Adrenal gland (tissue), 9 donors: ENCODE measurements at regions not wholly inside any gene's neighbourhood (a gene's known extent, or its start where the extent isn't known, plus 50 kb on each side); places are given as distances from the start of the nearest gene placed in this dataset.

Experiments
- DNase-seq, 7 donors: peaks; one replicate each; pipeline ENCODE4 v3.0.0-alpha.2; 2019 to 2020
- H3K27ac ChIP-seq, 5 donors: fragments of 200-600 bp; sonication (generic) in 4 of 5; 1 replicate in 3 of 5; 2 replicates in 2 of 5; pipeline versions ENCODE4 v1.5.1 to v1.8.0; 2016 to 2020; ENCODE audit warnings: mild to moderate bottlenecking in 1 of 5
- H3K27me3 ChIP-seq: fragments of 200-600 bp; 2 replicates; pipeline ENCODE4 v1.8.0; 2021
- H3K36me3 ChIP-seq, 2 donors: fragments of 200-600 bp; replicated peaks in 1 of 2; 1 replicate in 1 of 2; 2 replicates in 1 of 2; pipeline versions ENCODE4 v1.5.1 to v1.8.0; 2018 to 2022
- H3K4me1 ChIP-seq, 2 donors: fragments of 200-600 bp; replicated peaks in 1 of 2; 1 replicate in 1 of 2; 2 replicates in 1 of 2; pipeline versions ENCODE4 v1.5.1 to v1.8.0; 2018 to 2021
- H3K4me3 ChIP-seq, 4 donors: fragments of 200-600 bp; sonication (generic) in 3 of 4; one replicate each; pipeline ENCODE4 v1.5.1; 2016 to 2018
- H3K9me3 ChIP-seq, 3 donors: fragments of 200-600 bp; sonication (generic) in 1 of 3; replicated peaks in 1 of 3; 1 replicate in 2 of 3; 2 replicates in 1 of 3; pipeline versions ENCODE4 v1.5.1 to v1.8.0; 2016 to 2021
- POLR2A ChIP-seq, 2 donors: fragments of 450-650 bp; IDR thresholded peaks; one replicate each; pipeline ENCODE4 v1.6.1; 2017; ENCODE audit warnings: antibody characterized with exemption in 2 of 2, mild to moderate bottlenecking in 2 of 2, moderate library complexity in 1 of 2
- WGBS, 4 donors: extraction: QIAGEN DNeasy Blood & Tissue Kit in 2 of 4; methylation state at CpG; one replicate each; pipeline versions ENCODE4 v1.1.5 to v1.1.7; 2013 to 2017; 5-methylcytosine and 5-hydroxymethylcytosine counted together
- intact Hi-C, 2 donors: fragments of 100-400 bp; cut with DNase I; formaldehyde crosslinking; loops; one replicate each; pipeline versions ENCODE4 v1.14.1 to v1.15.0; 2022 to 2023
- TF ChIP-seq, protein P1 (sequence below), 6 experiments: fragments of 450-650 bp in 4 of 6; fragments of 200-600 bp in 2 of 6; sonication (generic) in 1 of 6; IDR thresholded peaks; 1 replicate in 5 of 6; 2 replicates in 1 of 6; pipeline versions ENCODE4 v1.5.1 to v1.8.0; 2016 to 2021; ENCODE audit warnings: antibody characterized with exemption in 6 of 6, mild to moderate bottlenecking in 2 of 6, moderate library complexity in 1 of 6
- donor health status: healthy with polysubstance abuse.
- donor health status: Bipolar disorder and iron deficiency.
- donor health status: DM: yes; HTN: yes; CAD: no.
- donor health status: DM: no; HTN: no; CAD: no.
- donor health status: DM: no; HTN: no; CAD: no.

DNA sequence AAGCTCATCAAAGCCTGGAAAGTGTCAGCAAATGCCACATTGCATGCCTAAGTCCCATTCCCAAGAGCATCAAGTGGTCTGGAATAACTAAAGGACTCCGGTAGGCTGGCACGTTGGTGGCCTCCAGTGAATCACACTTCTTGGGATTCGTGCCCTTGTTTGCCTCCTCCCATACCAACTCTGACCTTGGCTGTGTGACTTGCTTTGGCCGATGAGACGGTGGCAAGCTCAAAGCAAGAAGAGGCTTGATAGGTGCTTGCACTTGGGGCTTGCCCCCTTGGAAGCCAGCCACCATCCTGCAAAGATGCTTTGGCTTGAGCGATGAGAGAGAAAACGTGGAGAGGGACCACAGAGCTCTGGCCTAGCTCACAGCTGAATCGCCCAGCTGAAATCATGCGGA, 313.1 kb upstream of the ZFHX3 start:
- Histone ChIP-seq H3K27ac (no peak overlapping the region), H3K4me1 (peaks cover 0 to 5% of the 10 kb centered on the region in 2 donors), H3K4me3 (no peak overlapping the region), H3K9me3 (no peaks in the 10 kb centered on the region), H3K36me3 (no peaks in the 10 kb centered on the region), H3K27me3 (no peaks in the 10 kb centered on the region)
- DNase-seq = peak; percentile 37 to 64 (median 54)
- intact Hi-C loops = no loop called here
- 54 to 69% (median 57%) methylated on average over 9 of the region's 9 CpGs for WGBS, 4 donors
- TF ChIP-seq, protein P1, sequence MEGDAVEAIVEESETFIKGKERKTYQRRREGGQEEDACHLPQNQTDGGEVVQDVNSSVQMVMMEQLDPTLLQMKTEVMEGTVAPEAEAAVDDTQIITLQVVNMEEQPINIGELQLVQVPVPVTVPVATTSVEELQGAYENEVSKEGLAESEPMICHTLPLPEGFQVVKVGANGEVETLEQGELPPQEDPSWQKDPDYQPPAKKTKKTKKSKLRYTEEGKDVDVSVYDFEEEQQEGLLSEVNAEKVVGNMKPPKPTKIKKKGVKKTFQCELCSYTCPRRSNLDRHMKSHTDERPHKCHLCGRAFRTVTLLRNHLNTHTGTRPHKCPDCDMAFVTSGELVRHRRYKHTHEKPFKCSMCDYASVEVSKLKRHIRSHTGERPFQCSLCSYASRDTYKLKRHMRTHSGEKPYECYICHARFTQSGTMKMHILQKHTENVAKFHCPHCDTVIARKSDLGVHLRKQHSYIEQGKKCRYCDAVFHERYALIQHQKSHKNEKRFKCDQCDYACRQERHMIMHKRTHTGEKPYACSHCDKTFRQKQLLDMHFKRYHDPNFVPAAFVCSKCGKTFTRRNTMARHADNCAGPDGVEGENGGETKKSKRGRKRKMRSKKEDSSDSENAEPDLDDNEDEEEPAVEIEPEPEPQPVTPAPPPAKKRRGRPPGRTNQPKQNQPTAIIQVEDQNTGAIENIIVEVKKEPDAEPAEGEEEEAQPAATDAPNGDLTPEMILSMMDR (IDR thresholded peaks at IDR 0.05) = no peak
- TF ChIP-seq POLR2A (IDR thresholded peaks at IDR 0.05) = no peak

DNA sequence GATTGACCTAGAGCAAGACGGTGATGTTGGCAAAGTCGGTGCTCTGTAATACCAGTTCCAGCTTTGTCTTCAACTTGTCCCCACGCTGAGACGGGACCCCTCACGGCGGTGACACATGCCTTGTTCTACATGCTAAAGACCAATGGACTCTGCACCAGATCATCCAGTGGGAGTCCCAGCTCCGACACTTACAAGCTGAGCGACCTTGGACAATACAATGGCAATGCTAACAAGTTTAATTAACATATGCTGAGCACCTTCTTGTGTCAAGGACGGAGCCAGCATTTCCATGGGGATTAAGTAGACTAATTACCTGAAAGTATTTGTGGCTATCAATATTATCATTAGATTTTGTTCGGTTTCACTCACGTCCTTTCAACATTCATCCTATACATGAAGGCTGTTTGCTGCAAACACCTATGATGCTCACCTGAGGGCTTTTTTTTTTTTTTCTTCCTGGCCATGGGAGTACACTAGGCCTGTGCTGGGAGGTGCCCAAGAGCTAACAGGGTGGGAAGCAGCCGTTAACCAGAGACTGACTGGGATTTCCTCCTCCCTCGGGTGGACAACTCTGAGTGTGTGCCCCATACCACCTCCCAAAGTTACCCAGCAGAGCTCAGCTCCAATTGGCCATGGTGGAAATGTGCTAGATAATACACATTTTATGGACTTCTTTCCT, 308.6 kb upstream of the ZFHX3 start:
- H3K4me3 ChIP-seq = no peak overlapping the region
- no peaks in the 10 kb centered on the region for H3K9me3 ChIP-seq
- no peak overlapping the region for H3K27ac ChIP-seq
- no peaks in the 10 kb centered on the region for H3K27me3 ChIP-seq
- no peak for DNase-seq
- WGBS, 4 donors = 91 to 92% (median 91%) methylated on average over 13 of the region's 13 CpGs
- intact Hi-C loops = no loop called here
- no peaks in the 10 kb centered on the region for H3K36me3 ChIP-seq
- no peaks in the 10 kb centered on the region for H3K4me1 ChIP-seq
- TF ChIP-seq, protein P1 (IDR thresholded peaks at IDR 0.05) = no peak
- no peak for TF ChIP-seq POLR2A (IDR thresholded peaks at IDR 0.05)

- 86 to 91% (median 90%) methylated on average over 10 of the region's 10 CpGs for WGBS, 4 donors
- Histone ChIP-seq H3K4me1 (peaks cover 0 to 2% of the 10 kb centered on the region in 2 donors), H3K27ac (no peak overlapping the region), H3K4me3 (no peak overlapping the region), H3K9me3 (no peaks in the 10 kb centered on the region), H3K27me3 (no peaks in the 10 kb centered on the region), H3K36me3 (no peaks in the 10 kb centered on the region)
- intact Hi-C loops = no loop called here
- TF ChIP-seq, protein P1 (IDR thresholded peaks at IDR 0.05) = no peak
- no peak for TF ChIP-seq POLR2A (IDR thresholded peaks at IDR 0.05)
- no peak for DNase-seq
Measured at GRCh38 chr16:73355981-73356380, 308.1 kb upstream of the ZFHX3 start.

- H3K4me3 ChIP-seq = no peak overlapping the region
- no peak for TF ChIP-seq POLR2A (IDR thresholded peaks at IDR 0.05)
- TF ChIP-seq, protein P1 (IDR thresholded peaks at IDR 0.05) = no peak
- H3K27ac ChIP-seq = no peak overlapping the region
- H3K4me1 ChIP-seq = peaks cover 0 to 5% of the 10 kb centered on the region in 2 donors
- no peaks in the 10 kb centered on the region for H3K27me3 ChIP-seq
- H3K9me3 ChIP-seq = no peaks in the 10 kb centered on the region
- DNase-seq = no peak
- no peaks in the 10 kb centered on the region for H3K36me3 ChIP-seq
- WGBS, 4 donors = 50 to 79% (median 60%) methylated on average over 10 of the region's 10 CpGs
- intact Hi-C loops = no loop called here
Measured at GRCh38 chr16:73354434-73354833, 306.5 kb upstream of the ZFHX3 start.
